Hematopoietic multipotent progenitor cell treated with erythropoietin and hydrocortisone succinate and interleukin-3 and kit ligand, for 4 days (in vitro differentiated cells): ENCODE measurements at regions not wholly inside any gene's neighbourhood (a gene's known extent, or its start where the extent isn't known, plus 50 kb on each side); places are given as distances from the start of the nearest gene placed in this dataset.

Source experiments
- DNase-seq: peaks from one replicate; pipeline ENCODE4 v3.0.0-alpha.2; 2015

DNA sequence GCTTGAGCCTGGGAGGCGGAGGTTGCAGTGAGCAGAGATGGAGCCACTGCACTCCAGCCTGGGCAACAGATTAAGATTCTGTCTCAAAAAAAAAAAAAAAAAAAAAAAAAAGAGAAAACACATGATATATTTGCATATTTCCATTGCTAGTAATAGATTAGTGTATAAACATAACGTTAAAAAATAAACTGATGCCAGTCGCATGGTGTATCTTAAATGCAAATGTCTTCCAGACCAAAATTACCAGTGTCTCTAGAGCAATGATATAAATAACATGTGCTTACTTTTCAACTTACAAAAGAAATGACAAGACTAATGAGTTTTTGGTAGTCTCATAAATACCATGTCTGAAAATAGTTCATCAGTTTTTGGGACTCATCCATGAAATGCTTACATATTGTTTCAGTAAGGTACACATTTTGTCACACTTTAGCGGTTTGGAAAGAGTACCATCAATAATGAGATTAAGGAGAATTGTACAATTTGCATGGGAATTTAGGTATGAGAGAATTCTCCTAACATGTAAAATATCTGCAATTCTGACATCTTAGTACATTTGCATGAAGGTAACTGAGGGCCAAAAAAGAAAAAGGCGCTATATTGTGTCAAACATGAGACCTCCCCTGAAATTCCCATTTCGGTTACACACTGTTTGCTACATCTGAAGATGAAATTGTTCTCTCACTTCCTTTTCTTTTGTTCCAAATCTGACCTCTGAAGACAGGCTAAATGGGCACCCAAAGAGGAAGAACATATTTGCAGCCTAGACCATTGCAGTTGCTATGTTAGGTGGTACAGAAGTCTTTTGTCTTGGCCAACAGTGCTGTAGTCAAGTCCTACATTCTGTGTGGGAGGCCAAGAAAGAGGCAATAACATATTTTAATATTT, 51.5 kb upstream of the PIP4K2A start:
- DNase-seq, result no peak

DNA sequence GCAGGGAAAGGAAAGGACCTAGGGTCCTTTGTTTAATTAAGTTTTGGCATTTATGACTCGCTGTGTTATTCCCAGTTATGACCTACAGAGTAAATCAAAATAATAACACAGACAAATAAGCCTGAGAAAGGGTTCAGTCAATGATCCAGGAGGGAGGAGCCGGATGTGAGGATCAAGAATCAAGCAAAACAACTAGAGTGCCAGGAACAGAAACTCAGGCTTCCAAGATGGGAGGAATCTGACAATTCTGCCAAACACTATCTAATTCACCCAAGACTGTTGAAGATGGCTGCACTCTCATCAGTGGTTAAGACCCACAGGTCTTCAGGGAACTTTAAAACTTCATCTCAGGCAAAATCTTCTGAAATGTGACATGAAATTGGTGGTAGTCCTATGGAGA, 50.3 kb upstream of the PIP4K2A start:
- no peak for DNase-seq
